ENCODE measurements at regions not wholly inside any gene's neighbourhood (a gene's known extent, or its start where the extent isn't known, plus 50 kb on each side); places are given as distances from the start of the nearest gene placed in this dataset.

GRCh38 chr12:86712425-86712843, 456.2 kb upstream of the MGAT4C start:
- intact Hi-C loops (cut with micrococcal nuclease) (loop anchor here (1.0 to 5.0 kb wide), 4 partner anchors 14 to 1114 kb away; no protein-coding TSS in a partner anchor), dilution Hi-C loops (cut with MboI; ENCODE audit: extremely low pct_ligation_motif_present, low sequenced_read_pairs) (no loop called here)
- Histone ChIP-seq H3K27ac (ENCODE audit: insufficient read depth, low read depth, low read length) (peak overlapping the region; percentile 87), H3K9ac (replicated peaks; ENCODE audit: extremely low read depth, insufficient read depth, low read length) (peak overlapping the region; percentile 46), H4K20me1 (replicated peaks; ENCODE audit: control insufficient read depth, extremely low read depth, insufficient read depth, low read length) (no peaks in the 10 kb centered on the region), H3K36me3 (ENCODE audit: control insufficient read depth in 2 of 2, extremely low read depth in 1 of 2, insufficient read depth in 2 of 2, low read length in 2 of 2) (no peaks in the 10 kb centered on the region), H3K4me2 (ENCODE audit: insufficient read depth, low read length) (peak overlapping the region; percentile 69), H3K27me3 (ENCODE audit: control insufficient read depth in 2 of 2, insufficient read depth in 2 of 2, low read length in 2 of 2) (no peaks in the 10 kb centered on the region), H3K79me2 (ENCODE audit: control insufficient read depth, insufficient read depth, low read length) (no peaks in the 10 kb centered on the region), H3K4me3 (replicated peaks in 1 of 3; ENCODE audit: insufficient read depth in 1 of 3, low read depth in 1 of 3, low read length in 3 of 3) (no peak overlapping the region), H3K9me3 (replicated peaks; ENCODE audit: control insufficient read depth, insufficient read depth, low read length) (no peaks in the 10 kb centered on the region), H3K4me1 (ENCODE audit: control insufficient read depth, extremely low read depth, insufficient read depth, low read length) (peaks cover 13% of the 10 kb centered on the region), H3K9me1 (replicated peaks; ENCODE audit: control insufficient read depth, extremely low read depth, insufficient read depth, low read length) (no peaks in the 10 kb centered on the region), H2AFZ (ENCODE audit: low read depth, low read length) (no peak overlapping the region)
- no TSS peak for BruUV-seq (replicated peaks)
- DNase-seq (ENCODE audit: low read depth, low spot score) (peak; percentile 96), FAIRE-seq (peak; percentile 90)
- peak; percentile 78 for TF ChIP-seq POLR2AphosphoS5 (IDR thresholded peaks at IDR 0.05; ENCODE audit: insufficient read depth, low read depth, low read length)
- TF ChIP-seq EZH2 (IDR thresholded peaks at IDR 0.05; ENCODE audit: borderline replicate concordance, low read depth, low read length, severe bottlenecking) = no peak
- TF ChIP-seq CTCF (IDR thresholded peaks at IDR 0.05; ENCODE audit: extremely low read depth in 1 of 2, insufficient read depth in 1 of 2, low read depth in 1 of 2, low read length in 2 of 2) = no peak
- peak; percentile 90 for TF ChIP-seq GATA2 (IDR thresholded peaks at IDR 0.05; ENCODE audit: insufficient read depth, insufficient read length, low read depth, low read length)
- TF ChIP-seq FOS (IDR thresholded peaks at IDR 0.05; ENCODE audit: borderline replicate concordance, insufficient read depth, low read length) = peak; percentile 100
- peak; percentile 47 for TF ChIP-seq POLR2A (IDR thresholded peaks at IDR 0.05; ENCODE audit: low read depth, low read length)
- TF ChIP-seq JUN (IDR thresholded peaks at IDR 0.05; ENCODE audit: borderline replicate concordance, insufficient read depth, insufficient read length, low read depth) = peak; percentile 99
- CTCF ChIA-PET = no interaction called here
- POLR2A ChIA-PET = no interaction called here

All from endothelial cell of umbilical vein (primary cell).